Fibroblast of skin of left biceps (primary cell): ENCODE measurements at regions not wholly inside any gene's neighbourhood (a gene's known extent, or its start where the extent isn't known, plus 50 kb on each side); places are given as distances from the start of the nearest gene placed in this dataset.

ENCODE experiments used
- DNase-seq, 2 experiments: peaks; one replicate each; pipeline ENCODE4 v3.0.0-alpha.2; 2013; ENCODE audit warnings: low read depth in 2 of 2

GRCh38 chr1:25056536-25056935, 126.5 kb upstream of the RUNX3 start:
- DNase-seq: no peak

GRCh38 chr1:25055961-25056360, 125.9 kb upstream of the RUNX3 start:
- no peak for DNase-seq

DNA sequence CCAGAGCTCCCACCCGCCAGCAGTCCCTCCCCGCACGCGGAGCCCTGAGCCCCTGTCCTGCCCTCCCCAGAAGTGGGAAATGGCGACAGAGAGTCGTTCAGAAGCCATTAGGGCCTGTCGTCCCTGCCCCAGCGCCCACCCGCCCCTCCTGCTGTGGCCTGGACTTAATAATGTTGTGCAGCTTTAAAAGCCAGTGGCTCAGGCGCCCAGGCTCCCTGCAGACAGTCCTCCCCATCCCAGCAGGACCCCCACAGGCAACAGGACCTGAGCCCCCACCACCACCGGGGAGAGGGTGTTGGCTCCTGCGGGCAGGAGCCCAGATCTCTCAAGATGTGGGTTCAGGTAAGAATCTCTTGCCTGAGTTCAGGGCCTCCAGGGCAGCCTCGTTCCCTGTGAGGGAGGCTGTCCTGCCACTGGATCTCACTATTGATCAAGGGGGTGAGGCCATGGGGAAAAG, 125.3 kb upstream of the RUNX3 start:
- DNase-seq: no peak

DNA sequence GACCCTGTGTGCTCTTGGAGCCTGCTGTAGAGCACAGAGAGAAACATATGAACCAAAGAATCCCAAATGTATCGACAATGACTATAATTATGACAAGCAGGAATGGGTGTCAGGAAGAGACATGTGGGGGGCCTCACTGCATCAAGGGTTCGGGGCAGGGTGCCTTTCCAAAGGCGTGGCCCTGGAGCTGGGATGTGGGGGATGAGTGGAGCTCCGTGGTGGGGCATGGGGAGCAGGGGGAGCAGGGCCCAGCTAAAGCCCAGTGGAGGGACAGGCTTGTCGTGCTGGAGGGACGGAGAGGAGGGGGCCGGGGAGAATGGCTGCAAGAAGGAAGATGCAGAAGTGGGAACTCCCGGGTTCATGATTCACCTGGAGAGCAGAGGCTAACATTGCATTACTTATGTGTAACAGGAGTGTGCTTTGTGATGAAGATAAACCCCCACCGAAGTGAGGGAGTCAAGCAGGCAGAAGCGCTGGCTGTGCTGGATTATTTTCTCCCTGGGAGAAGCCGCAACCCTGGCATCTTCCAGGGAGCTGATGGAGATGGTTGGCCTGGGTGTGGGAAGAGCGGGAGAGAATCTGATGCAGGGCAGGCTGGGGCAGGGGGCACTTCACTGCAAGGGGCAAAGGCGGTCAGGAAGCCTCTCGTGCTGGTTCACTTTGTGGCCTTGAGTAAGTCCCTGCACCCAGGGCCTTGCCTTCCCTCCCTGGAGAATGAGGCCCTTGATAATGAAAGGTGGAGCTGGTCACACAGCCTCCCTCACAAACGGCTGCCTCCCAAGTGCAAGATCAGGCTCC, 124.6 kb upstream of the RUNX3 start:
- DNase-seq: no peak

- no peak for DNase-seq
Measured at GRCh38 chr1:25053576-25054250, 123.6 kb upstream of the RUNX3 start.

- no peak for DNase-seq
Measured at GRCh38 chr1:25051906-25052305, 121.8 kb upstream of the RUNX3 start.

GRCh38 chr1:25051504-25051903, 121.4 kb upstream of the RUNX3 start:
- no peak for DNase-seq

DNA sequence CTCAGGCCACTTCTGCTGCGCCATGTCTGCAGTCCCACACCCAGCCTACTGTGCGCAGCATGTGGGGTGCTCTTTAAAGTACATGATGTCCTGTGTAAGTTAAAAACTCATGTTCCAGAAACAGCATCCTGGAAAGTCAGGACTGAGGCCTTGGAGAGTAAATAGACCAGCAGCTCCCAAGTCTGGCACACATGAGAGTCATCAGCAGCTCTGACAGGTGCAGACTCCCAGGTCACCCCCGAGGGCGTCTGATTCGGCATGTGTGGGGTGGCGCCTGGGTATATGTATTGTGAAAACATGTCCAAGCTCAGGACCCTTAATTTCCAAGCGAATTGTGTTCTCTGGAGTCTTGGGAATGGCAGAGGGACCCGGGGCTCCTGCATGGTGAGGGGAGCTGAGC, 120.1 kb upstream of the RUNX3 start:
- DNase-seq: no peak

DNA sequence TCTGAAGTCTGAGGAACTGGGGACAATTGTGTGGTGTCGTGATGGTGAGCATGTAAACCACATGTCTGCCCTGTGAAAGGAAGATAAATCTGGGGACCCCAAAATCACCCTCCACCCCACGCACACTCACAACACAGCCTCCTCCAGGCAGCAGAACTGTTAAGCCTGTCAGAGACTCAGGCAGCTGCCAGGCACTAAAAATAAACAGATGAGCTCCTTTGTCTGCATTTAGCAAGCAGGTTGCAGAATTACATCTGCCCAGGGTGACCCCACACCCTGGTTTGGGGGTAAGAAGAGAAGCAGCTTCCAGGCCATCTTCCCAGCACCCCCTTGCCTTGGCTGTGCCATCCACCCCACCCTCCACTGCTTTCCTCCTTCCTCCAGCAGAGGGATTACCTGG, 119.1 kb upstream of the RUNX3 start:
- DNase-seq: no peak

- no peak for DNase-seq
Measured at GRCh38 chr1:25048728-25049127, 118.7 kb upstream of the RUNX3 start.

GRCh38 chr1:25047506-25048240, 117.6 kb upstream of the RUNX3 start:
- DNase-seq: no peak

- DNase-seq: no peak
Measured at GRCh38 chr1:25046194-25046532, 116.1 kb upstream of the RUNX3 start.

GRCh38 chr1:25045480-25046193, 115.6 kb upstream of the RUNX3 start:
- DNase-seq: no peak

GRCh38 chr1:25043228-25043580, 113.1 kb upstream of the RUNX3 start:
- DNase-seq: no peak

DNA sequence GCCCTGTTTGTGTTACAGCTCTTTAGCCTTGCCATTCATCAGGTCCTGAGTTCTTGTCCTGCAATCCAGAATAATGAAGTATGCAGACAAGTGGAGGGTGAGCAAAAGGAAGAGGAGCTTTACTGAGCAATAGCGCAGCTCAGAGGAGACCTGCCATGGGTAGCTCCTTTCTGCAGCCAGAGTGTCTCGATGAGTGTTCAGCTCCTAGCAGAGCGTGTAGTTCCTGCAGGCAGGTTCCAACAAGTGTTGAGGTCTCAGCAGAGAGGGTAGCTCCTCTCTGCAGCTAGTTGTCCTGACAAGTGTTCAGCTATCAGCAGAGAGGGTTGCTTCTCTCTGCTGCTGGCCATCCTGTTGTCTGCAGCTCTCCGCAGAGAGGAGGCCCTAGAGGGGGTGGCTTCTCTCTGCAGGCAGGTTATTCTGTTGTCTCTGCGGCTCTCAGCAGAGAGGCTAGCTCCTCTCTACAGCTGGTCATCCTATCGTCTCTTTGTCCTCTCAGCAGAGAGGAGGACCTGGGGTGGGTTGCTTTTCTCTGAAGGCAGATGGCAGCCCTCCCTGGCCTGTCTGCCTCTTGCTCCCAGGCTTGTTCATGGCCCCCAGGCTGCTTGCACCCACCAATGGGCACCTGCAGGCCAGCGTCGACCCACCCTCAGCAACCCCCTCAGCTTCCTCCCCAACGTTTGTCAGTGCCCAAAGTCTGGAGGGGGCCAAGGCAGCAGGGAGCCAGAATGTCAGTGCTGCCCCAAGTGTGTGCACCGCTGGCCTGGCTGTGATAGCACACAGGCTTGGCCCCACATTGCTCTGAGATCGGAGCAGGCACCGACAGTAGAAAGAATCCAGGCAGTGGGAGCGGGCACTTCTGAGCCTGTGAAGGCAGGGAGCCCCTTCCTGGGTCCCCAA, 112.5 kb upstream of the RUNX3 start:
- DNase-seq: no peak

DNA sequence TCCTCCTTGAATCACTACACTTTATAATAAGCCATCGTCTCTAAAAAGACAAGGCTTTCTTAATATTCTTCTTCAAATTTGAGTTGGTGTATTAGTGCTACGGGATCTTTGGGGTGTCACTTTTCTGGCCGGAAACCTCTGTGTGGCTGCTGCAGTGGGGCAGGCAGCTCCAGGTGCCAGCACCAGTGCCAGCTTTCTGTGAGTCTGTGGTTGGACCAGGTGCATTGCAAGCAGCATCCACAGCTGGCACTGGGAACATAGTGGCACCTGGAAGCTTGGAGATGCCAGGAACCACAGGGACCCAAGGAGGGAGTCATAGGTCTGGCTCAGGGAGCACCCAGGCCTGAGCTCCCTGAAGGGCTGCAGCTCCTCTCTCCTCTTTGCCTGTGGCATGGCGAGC, 111.8 kb upstream of the RUNX3 start:
- no peak for DNase-seq

- no peak for DNase-seq
Measured at GRCh38 chr1:25040122-25040685, 110.1 kb upstream of the RUNX3 start.

- no peak for DNase-seq
Measured at GRCh38 chr1:25039229-25039628, 109.2 kb upstream of the RUNX3 start.

- no peak for DNase-seq
Measured at GRCh38 chr1:25038699-25039098, 108.6 kb upstream of the RUNX3 start.

DNA sequence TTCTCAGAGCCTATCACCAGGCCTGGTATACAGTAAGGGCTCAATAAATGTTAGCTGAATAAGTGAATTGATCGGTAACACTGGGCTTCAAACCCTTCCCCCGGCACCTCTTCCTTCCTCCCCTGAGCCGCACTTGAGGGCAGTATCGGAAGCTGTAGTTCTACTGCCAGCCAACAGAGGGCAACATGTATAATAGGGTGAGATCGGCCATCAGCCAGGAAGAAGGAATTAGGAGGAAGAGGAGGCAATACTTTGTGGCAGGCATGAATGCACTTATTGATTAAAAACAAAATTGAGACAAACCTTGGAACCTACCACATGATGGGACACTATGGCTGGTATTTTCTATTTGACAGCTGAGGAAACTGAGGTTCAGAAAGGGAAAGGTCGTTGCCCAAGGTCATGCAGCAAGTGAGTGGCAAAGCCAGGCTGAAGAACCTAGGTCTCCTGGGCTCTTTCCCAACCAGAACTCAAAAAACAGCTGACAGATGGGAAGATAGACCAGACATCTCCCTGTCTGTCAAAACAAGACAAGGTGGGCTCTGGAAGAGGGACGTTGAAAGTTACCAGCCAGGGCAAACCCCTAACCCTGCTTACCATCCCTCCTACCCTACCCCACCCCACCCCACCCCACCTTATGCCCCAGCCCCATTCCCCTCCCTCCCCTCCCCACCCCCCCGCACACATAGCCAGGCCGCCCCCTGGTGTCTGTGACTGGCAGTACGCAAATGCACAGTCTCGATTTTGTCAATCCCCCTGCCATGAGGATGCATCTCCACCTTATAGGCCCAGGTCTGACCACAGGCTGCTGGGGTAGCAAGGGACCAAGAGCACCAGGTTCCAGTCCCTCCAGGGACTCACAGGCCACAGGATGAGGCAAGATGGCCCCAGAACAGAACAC, 107.3 kb upstream of the RUNX3 start:
- DNase-seq: no peak
